GM12878 (cell line): ENCODE measurements at regions not wholly inside any gene's neighbourhood (a gene's known extent, or its start where the extent isn't known, plus 50 kb on each side); places are given as distances from the start of the nearest gene placed in this dataset.

Experiments
- ATAC-seq: fragments of 200-7000 bp; cut with Tn5 transposase; 3 replicates; pipeline ENCODE4 v1.9.1; 2020; ENCODE audit warnings: mild to moderate bottlenecking, moderate library complexity
- BruUV-seq: library from RNA; stranded (reverse); fragments of 400-500 nt; replicated peaks from 2 replicates; lab custom pipeline; 2021; lab: Mats Ljungman, UMichigan
- CTCF ChIA-PET: fragments of 300-600 bp; sonication (Branson Sonifier 250); formaldehyde crosslinking; extraction: SDS; loops from one replicate; lab custom pipeline; 2021; ENCODE audit warnings: inconsistent platforms; lab: Yijun Ruan, JAX
- POLR2A ChIA-PET: fragments of 350-600 bp; formaldehyde crosslinking; extraction: SDS; loops from one replicate; lab custom pipeline; 2021; ENCODE audit warnings: inconsistent platforms; lab: Charles Lee
- RAD21 ChIA-PET: fragments of 300-600 bp; sonication (Branson Sonifier 250); formaldehyde crosslinking; loops from one replicate; lab custom pipeline; 2023; ENCODE audit warnings: antibody characterized with exemption; ENCODE audit not compliant: unreplicated experiment; lab: Charles Lee
- SMC1A ChIA-PET: fragments of 300-600 bp; sonication (Branson Sonifier 250); formaldehyde crosslinking; loops from one replicate; lab custom pipeline; 2023; ENCODE audit not compliant: unreplicated experiment, uncharacterized antibody; lab: Charles Lee
- DNase-seq: peaks from one replicate; pipeline ENCODE4 v3.0.0-alpha.2; 2011; ENCODE audit warnings: low read depth, low spot score
- FAIRE-seq: peaks from 3 replicates; lab custom pipeline; 2011; peaks lifted over from hg19 to GRCh38; lab: Jason Lieb, UNC
- H2AFZ ChIP-seq: 2 replicates; pipeline ENCODE4 v1.6.0; 2011; ENCODE audit warnings: low read depth, low read length, control low read depth; ENCODE audit not compliant: control insufficient read depth
- H3K27ac ChIP-seq: 2 replicates; pipeline ENCODE4 v1.5.1; 2011; ENCODE audit warnings: control low read depth; ENCODE audit not compliant: control insufficient read depth, insufficient read depth
- H3K27me3 ChIP-seq, 2 experiments: replicated peaks in 1 of 2; 2 replicates each; pipeline versions ENCODE4 v1.6.0 to v1.6.1; 2011; ENCODE audit warnings: low read length in 1 of 2; ENCODE audit not compliant: control insufficient read depth in 2 of 2, insufficient read depth in 2 of 2
- H3K36me3 ChIP-seq, 2 experiments: 2 replicates each; pipeline ENCODE4 v1.5.1; 2011; ENCODE audit warnings: low read length in 1 of 2; ENCODE audit not compliant: control insufficient read depth in 2 of 2, insufficient read depth in 2 of 2
- H3K4me1 ChIP-seq: 2 replicates; pipeline ENCODE4 v1.6.1; 2011; ENCODE audit warnings: mild to moderate bottlenecking, low read length, moderate library complexity, mixed read lengths; ENCODE audit not compliant: control insufficient read depth, insufficient read depth
- H3K4me2 ChIP-seq: 2 replicates; pipeline ENCODE4 v1.6.0; 2011; ENCODE audit warnings: control low read depth; ENCODE audit not compliant: control insufficient read depth, insufficient read depth
- H3K4me3 ChIP-seq: fragments of 200-600 bp; sonication (generic); 2 replicates; pipeline ENCODE4 v1.5.1; 2016
- H3K79me2 ChIP-seq: 2 replicates; pipeline ENCODE4 v1.6.0; 2011; ENCODE audit warnings: low read length; ENCODE audit not compliant: control insufficient read depth, insufficient read depth
- H3K9ac ChIP-seq: 2 replicates; pipeline ENCODE4 v1.8.0; 2011; ENCODE audit warnings: low read length, control low read depth, mixed read lengths; ENCODE audit not compliant: control insufficient read depth, insufficient read depth
- H3K9me3 ChIP-seq: replicated peaks from 3 replicates; pipeline ENCODE4 v1.5.1; 2011; ENCODE audit warnings: mild to moderate bottlenecking, low read length; ENCODE audit not compliant: control insufficient read depth, insufficient read depth
- H4K20me1 ChIP-seq: 2 replicates; pipeline ENCODE4 v1.6.0; 2011; ENCODE audit not compliant: control insufficient read depth, insufficient read depth
- BMI1 ChIP-seq: fragments of 450-650 bp; IDR thresholded peaks from 2 replicates; pipeline ENCODE4 v1.6.1; 2016; ENCODE audit warnings: mild to moderate bottlenecking, moderate library complexity, borderline replicate concordance
- BRCA1 ChIP-seq: IDR thresholded peaks from 2 replicates; pipeline ENCODE4 v1.6.1; 2011; ENCODE audit warnings: low read depth, low read length, improper control_type of control experiment
- CREM ChIP-seq: IDR thresholded peaks from 2 replicates; pipeline ENCODE4 v1.6.1; 2014; ENCODE audit warnings: antibody characterized with exemption, low read depth
- E4F1 ChIP-seq: fragments of 450-650 bp; IDR thresholded peaks from 2 replicates; pipeline ENCODE4 v1.6.1; 2018; ENCODE audit warnings: borderline replicate concordance, mild to moderate bottlenecking; ENCODE audit not compliant: partially characterized antibody
- HDGF ChIP-seq: fragments of 450-650 bp; IDR thresholded peaks from 2 replicates; pipeline ENCODE4 v1.6.1; 2016; ENCODE audit warnings: antibody characterized with exemption
- NFXL1 ChIP-seq: fragments of 450-650 bp; IDR thresholded peaks from 2 replicates; pipeline ENCODE4 v1.6.1; 2017; ENCODE audit warnings: antibody characterized with exemption, mild to moderate bottlenecking, borderline replicate concordance
- PKNOX1 ChIP-seq: fragments of 450-650 bp; IDR thresholded peaks from 2 replicates; pipeline ENCODE4 v1.6.1; 2016; ENCODE audit warnings: mild to moderate bottlenecking
- WGBS: methylation state at CpG from one replicate; pipeline ENCODE4 v1.1.6; 2016; ENCODE audit warnings: low lambda C conversion rate; ENCODE audit not compliant: insufficient replicate concordance, insufficient coverage; ENCODE audit errors: missing lambda C conversion rate; 5-methylcytosine and 5-hydroxymethylcytosine counted together
- in situ Hi-C: fragments of 300-500 bp; cut with MboI; formaldehyde crosslinking; loops from 9 replicates; pipeline ENCODE4 v1.14.3; 2018; ENCODE audit warnings: mixed read lengths
- intact Hi-C: fragments of 100-400 bp; cut with micrococcal nuclease; formaldehyde crosslinking; loops from one replicate; pipeline ENCODE4 v1.14.2; 2022; ENCODE audit not compliant: unreplicated experiment

- Histone ChIP-seq H3K27ac (no peak overlapping the region), H3K4me2 (no peak overlapping the region), H3K27me3 (no peaks in the 10 kb centered on the region), H3K36me3 (no peaks in the 10 kb centered on the region), H4K20me1 (no peaks in the 10 kb centered on the region), H3K9ac (no peak overlapping the region), H3K79me2 (no peaks in the 10 kb centered on the region), H3K4me1 (no peaks in the 10 kb centered on the region), H3K4me3 (no peak overlapping the region), H3K9me3 (no peaks in the 10 kb centered on the region), H2AFZ (no peak overlapping the region)
- intact Hi-C loops (no loop called here), in situ Hi-C loops (no loop called here)
- WGBS, result 35% methylated on average over 25 of the region's 25 CpGs
- no peak for TF ChIP-seq HDGF
- TF ChIP-seq CREM, result no peak
- TF ChIP-seq E4F1, result no peak
- TF ChIP-seq PKNOX1, result no peak
- no peak for TF ChIP-seq BMI1
- TF ChIP-seq NFXL1, result no peak
- TF ChIP-seq BRCA1, result no peak
- ChIA-PET SMC1A (no interaction called here), POLR2A (no interaction called here), CTCF (interaction anchor here (0.7 kb wide), 1 partner anchor 27 kb away, joined by 3 read pairs; no protein-coding TSS in a partner anchor), RAD21 (no interaction called here)
- FAIRE-seq (no peak), ATAC-seq (no peak), DNase-seq (no peak)
- no TSS peak for BruUV-seq
These were observed 270.7 kb upstream of the C1orf174 start for GRCh38 chr1:4170548-4171340.
